HG03196 (cell line): ENCODE measurements at regions not wholly inside any gene's neighbourhood (a gene's known extent, or its start where the extent isn't known, plus 50 kb on each side); places are given as distances from the start of the nearest gene placed in this dataset.

ENCODE experiments used
- ATAC-seq: cut with Tn5 transposase; IDR thresholded peaks from one replicate; pipeline ENCODE4 v1.9.1; 2021; ENCODE audit not compliant: unreplicated experiment

- ATAC-seq, result no peak
These were observed 126.6 kb upstream of the CREB1 start for GRCh38 chr2:207403141-207403540.

GRCh38 chr2:207403950-207404349, 125.8 kb upstream of the CREB1 start:
- ATAC-seq, result no peak

GRCh38 chr2:207405150-207405549, 124.6 kb upstream of the CREB1 start:
- no peak for ATAC-seq

DNA sequence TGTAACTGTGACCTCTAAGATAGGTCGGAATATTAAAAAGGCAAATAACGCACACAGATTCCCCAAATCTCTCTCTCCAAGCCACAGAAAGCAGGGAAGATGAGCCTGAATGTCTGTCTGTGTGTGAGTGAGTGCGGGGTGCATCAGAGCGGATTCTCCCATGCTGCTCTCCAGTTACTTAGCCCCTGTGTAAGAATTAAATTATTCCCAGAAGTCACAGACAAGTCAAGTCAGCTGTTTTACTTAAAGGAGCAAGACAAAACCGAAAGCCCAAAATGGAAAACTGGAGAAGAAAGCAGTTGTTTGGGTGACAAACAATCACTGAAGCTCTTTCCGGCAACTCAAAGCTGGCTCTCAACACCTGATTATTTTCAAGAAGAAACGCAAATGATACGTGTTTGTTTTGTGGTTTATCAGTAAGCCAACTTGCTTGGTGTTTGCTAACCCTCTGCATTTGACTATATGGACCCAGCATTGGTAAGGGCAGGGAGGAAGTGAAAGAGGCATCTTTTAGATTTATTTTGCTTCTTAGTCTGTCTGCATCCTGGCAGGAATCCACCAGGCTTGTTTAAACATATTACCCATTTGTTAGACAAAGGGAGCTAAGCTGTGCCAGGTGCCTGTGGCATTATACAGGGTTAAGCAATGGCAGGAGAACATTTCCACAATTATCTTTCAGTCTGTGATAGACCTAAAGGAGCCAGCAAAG, 121.5 kb upstream of the CREB1 start:
- peak; percentile 78 for ATAC-seq

DNA sequence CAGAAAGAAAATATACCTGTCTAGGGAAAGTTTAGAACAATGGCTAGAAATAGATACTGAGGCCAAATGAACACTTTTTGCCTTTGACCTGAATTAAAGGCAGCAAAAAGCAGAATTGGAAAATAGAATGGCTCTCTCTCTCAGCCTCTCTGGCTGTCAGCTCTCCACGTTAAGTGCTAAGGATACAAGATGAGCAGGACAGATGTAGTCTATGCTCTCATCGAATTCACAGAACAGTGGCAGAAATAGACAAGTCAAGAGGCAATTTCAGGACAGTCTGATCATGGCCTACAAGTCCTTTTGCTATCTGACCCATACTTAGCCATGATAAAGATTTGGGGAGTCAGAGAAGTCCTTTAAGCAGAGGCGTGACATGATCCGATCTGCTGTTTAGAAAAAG, 120.2 kb upstream of the CREB1 start:
- no peak for ATAC-seq

- no peak for ATAC-seq
These were observed 116.9 kb upstream of the CREB1 start for GRCh38 chr2:207412787-207413310.

GRCh38 chr2:207413376-207413907, 116.3 kb upstream of the CREB1 start:
- ATAC-seq, result no peak

DNA sequence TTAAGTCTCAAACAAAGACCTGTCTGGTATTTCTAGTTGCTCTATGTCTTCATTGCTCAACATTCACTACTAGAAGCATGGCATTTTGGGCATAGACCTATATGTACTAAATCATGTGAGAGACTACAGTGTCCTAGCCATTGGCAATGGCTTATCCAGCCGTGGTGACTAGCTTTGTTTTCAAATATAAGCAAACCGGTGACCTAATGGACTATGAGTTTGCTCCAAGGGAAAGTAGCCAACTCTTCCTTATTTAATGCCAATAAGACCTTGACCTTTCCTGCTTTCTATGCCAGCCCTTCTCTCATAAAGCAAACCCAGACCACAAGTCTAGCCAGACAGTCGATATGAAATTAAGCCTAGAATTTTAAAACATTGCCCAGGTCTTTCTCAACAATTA, 113.7 kb upstream of the CREB1 start:
- no peak for ATAC-seq

- no peak for ATAC-seq
These were observed 112.9 kb upstream of the CREB1 start for GRCh38 chr2:207416900-207417299.

- ATAC-seq, result no peak
These were observed 112.5 kb upstream of the CREB1 start for GRCh38 chr2:207417301-207417718.

DNA sequence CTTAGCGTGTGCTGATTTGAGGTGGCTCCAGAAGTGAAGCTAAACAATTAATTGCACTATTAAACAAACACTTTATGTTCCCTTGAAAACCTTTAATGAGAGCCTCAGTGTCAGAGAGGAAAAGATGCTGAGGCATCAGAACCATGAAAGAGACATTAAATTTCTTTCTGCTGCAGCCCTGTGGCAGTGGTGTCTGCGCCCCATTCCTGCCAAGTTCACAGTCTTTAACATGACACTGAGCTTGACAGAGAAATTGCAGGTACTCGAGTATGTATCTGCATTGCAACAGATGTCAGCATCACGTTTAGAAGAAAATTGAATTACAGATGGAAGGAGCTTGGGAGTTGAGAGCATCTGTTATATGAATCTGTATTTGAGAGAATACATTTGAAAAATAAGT, 111.3 kb upstream of the CREB1 start:
- ATAC-seq, result no peak

- ATAC-seq, result no peak
These were observed 110.4 kb upstream of the CREB1 start for GRCh38 chr2:207419331-207419730.

GRCh38 chr2:207421671-207422070, 108.1 kb upstream of the CREB1 start:
- ATAC-seq, result no peak

- no peak for ATAC-seq
These were observed 107.4 kb upstream of the CREB1 start for GRCh38 chr2:207422380-207422779.

DNA sequence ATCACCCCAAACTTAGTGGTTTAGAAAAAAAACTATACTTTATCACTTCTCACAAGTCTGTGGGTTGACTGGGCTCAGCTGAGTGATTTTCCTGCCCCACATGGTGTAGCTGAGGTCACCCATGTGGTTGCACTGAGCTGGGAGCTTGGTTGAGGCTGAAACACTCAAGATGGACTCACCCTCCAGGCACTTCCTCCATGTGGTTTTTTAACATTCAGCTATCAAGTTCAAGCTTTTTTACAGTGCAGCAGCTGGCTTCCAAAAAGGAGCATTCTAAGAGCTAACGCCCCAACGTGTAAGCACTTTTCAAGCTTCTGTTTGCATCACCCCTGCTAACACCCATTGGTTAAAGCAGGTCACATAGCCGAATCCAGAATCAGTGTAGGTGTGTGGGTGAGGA, 105.9 kb upstream of the CREB1 start:
- ATAC-seq, result peak; percentile 94

- no peak for ATAC-seq
These were observed 101.8 kb upstream of the CREB1 start for GRCh38 chr2:207427986-207428385.

DNA sequence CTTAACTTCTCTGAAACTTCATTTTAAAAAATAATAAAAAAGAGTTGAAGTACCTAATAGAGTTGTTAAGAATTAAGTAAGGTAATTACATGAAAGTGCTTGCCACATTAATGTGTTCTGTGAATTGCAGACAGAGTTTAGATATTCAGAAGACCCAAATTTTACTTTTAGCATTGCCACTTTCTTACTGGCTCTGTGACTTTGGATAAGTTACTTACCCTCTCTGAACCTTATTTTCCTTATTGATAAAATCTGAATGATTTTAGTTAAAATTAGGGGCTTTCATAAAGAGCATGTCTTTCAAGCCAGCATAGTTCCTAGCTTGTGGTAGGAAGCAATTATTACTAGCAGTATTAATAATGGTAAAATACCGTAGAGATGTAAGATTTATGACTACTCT, 101.2 kb upstream of the CREB1 start:
- ATAC-seq, result no peak

GRCh38 chr2:207432453-207432852, 97.3 kb upstream of the CREB1 start:
- ATAC-seq, result no peak

- ATAC-seq, result no peak
These were observed 95.5 kb upstream of the CREB1 start for GRCh38 chr2:207434306-207434705.

GRCh38 chr2:207434899-207435465, 94.8 kb upstream of the CREB1 start:
- ATAC-seq, result no peak

DNA sequence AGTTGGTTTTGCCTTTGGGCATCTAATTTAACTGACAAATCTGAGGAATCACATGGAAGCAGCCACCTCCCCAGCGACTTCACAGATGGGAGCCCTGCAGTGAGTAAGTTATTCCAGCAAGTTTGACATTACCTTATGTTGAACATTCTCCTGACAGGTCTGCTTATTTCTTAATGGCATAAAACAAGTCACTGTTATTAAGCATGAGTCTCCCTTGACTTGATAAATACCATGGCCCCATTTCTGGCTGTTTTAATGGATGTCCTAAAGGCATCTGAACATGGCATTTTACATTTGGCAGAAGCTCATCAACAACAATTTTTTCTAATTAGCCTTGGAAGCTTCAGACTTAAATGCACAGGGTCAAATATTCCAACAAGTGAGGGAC, 92.6 kb upstream of the CREB1 start:
- ATAC-seq, result no peak

GRCh38 chr2:207437524-207438143, 92.1 kb upstream of the CREB1 start:
- ATAC-seq, result no peak
